ENCODE measurements at regions not wholly inside any gene's neighbourhood (a gene's known extent, or its start where the extent isn't known, plus 50 kb on each side); places are given as distances from the start of the nearest gene placed in this dataset.

DNA sequence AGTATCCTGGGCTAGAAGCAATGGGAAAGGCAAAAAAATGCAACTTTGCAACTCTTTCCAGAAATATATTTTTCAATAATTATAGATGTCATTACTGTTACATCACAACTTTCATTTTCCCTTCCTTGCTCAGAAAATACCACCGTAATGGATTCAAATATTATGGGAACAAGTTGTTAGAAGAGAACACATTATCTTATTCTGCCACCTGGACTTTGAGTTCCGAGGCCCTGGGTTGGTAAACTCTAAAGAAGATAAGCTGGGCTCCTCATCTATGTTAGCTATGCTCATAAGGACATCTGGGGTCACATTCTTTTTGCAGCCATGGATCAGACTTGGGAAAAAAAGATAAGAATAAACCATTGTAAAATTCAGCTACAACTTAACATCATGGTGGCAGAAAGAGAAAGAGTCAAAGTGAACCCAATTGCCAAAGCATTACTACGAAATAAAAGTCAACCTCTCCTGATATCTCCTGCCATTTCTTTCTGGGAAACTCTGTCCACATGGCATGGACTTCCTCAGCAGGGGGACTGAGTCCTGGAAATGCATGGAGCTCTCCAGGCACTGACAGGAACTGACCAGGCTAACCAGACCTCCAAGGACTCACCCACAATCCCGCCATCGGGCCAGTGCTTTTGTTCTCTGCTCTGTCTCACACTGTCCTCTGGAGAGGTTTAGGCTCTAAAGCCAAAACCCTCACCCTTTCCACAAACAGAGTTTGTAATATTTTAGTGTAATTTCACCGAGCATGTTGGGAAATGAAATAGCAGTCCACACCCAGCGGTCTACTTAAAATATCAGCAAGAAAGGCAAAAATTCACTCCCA is 499.1 kb upstream of the RUNX1 start:
- H3K27me3 ChIP-seq: no peaks in the 10 kb centered on the region
- no peak overlapping the region for H3K4me3 ChIP-seq
- no peak overlapping the region for H3K27ac ChIP-seq
- TF ChIP-seq POLR2A (IDR thresholded peaks at IDR 0.05) (no peak), CTCF (IDR thresholded peaks at IDR 0.05) (no peak)
- DNase-seq: no peak
- peaks cover 0 to 6% (median 0%) of the 10 kb centered on the region in 4 donors for H3K4me1 ChIP-seq
- no peaks in the 10 kb centered on the region for H3K9me3 ChIP-seq
- no peaks in the 10 kb centered on the region for H3K36me3 ChIP-seq

DNA sequence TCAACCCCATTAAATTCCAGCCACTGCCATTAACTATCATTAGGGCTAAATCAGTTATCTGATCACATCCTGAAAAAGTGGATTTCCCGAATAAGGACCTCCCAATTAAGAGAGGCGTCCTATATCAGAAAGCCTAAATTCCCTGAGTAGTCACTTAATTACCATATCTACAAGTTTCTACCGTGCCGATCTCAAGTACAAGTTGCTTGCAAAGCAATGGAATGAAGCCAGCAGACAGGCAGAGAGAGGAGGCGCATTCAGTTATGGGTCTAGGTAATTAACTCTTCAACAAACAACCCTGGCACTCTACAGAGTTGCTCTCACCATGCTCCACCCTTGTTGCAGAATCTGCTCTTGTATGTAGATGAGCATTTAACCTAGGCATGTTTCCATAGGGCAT is 494.6 kb upstream of the RUNX1 start:
- no peak overlapping the region for H3K4me3 ChIP-seq
- H3K4me1 ChIP-seq: peaks cover 0 to 11% (median 0%) of the 10 kb centered on the region in 4 donors
- H3K27ac ChIP-seq: no peak overlapping the region
- no peaks in the 10 kb centered on the region for H3K27me3 ChIP-seq
- DNase-seq: no peak
- TF ChIP-seq CTCF (IDR thresholded peaks at IDR 0.05): no peak
- no peak for TF ChIP-seq POLR2A (IDR thresholded peaks at IDR 0.05)
- H3K9me3 ChIP-seq: no peaks in the 10 kb centered on the region
- no peaks in the 10 kb centered on the region for H3K36me3 ChIP-seq

DNA sequence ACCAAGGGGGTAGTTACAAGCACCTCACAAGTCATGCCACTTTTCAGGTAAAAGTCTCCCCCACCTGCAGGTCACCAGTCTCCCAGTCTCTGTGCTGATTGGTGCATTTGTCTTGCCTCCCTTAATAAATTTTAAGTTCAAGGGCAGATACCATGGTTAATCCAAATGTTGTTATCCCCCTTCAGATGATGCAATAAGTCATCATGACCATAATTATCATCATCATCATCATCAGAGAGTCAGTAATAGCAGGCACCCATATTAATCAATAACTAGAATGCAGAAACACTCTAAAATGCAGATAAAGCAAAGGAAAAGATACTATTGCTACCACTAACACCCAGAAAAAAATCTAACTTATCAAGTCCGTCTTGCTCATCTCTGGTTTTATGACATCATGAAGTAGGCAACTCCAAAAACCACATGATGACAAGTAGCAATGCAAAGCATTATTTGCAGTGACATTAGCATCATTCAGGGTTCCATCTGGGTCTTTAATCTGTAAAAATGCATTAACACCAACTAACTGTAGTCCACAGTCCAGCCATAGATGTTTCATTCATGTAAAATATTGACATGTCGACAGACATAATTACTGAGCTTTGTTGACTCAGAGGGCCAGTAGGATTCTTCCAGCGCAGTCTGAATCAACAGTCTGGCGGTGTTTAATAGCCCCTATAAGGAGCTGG is 492.0 kb upstream of the RUNX1 start:
- TF ChIP-seq POLR2A (IDR thresholded peaks at IDR 0.05) (no peak), CTCF (IDR thresholded peaks at IDR 0.05) (no peak)
- Histone ChIP-seq H3K27ac (no peak overlapping the region), H3K4me3 (no peak overlapping the region), H3K9me3 (no peaks in the 10 kb centered on the region), H3K4me1 (peaks cover 0 to 11% (median 0%) of the 10 kb centered on the region in 4 donors), H3K27me3 (no peaks in the 10 kb centered on the region), H3K36me3 (no peaks in the 10 kb centered on the region)
- no peak for DNase-seq

DNA sequence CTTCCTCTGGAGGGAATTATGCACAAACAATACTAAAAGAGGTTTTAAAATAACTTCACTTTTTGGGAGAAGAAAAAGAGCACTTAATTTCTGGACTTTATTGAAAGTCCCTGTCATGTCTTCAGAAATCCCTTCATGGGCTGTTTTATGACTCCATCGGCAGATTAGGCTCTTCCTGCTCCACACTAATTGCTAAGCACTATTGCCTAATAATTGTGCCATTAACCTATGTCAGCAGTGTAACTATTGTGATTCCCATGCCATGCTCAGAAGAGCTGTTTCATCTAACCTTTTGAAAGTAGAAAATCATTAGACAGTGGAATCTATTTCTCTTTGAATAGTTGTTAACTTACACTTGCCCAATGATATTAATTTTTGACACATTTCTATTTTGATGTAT is 489.3 kb upstream of the RUNX1 start:
- H3K27ac ChIP-seq: no peak overlapping the region
- DNase-seq: no peak
- TF ChIP-seq CTCF (IDR thresholded peaks at IDR 0.05) (no peak), POLR2A (IDR thresholded peaks at IDR 0.05) (no peak)
- no peaks in the 10 kb centered on the region for H3K36me3 ChIP-seq
- H3K9me3 ChIP-seq: no peaks in the 10 kb centered on the region
- peaks cover 0 to 7% (median 0%) of the 10 kb centered on the region in 4 donors for H3K4me1 ChIP-seq
- no peak overlapping the region for H3K4me3 ChIP-seq
- no peaks in the 10 kb centered on the region for H3K27me3 ChIP-seq

- H3K36me3 ChIP-seq: no peaks in the 10 kb centered on the region
- H3K9me3 ChIP-seq: no peaks in the 10 kb centered on the region
- no peak overlapping the region for H3K27ac ChIP-seq
- H3K4me1 ChIP-seq: no peaks in the 10 kb centered on the region
- H3K27me3 ChIP-seq: no peaks in the 10 kb centered on the region
- no peak overlapping the region for H3K4me3 ChIP-seq
- TF ChIP-seq POLR2A (IDR thresholded peaks at IDR 0.05): no peak
- no peak for TF ChIP-seq CTCF (IDR thresholded peaks at IDR 0.05)
- no peak for DNase-seq
Observed at GRCh38 chr21:35537604-35538003, 488.5 kb upstream of the RUNX1 start.
